OCI-LY3 (cell line): ENCODE measurements at regions not wholly inside any gene's neighbourhood (a gene's known extent, or its start where the extent isn't known, plus 50 kb on each side); places are given as distances from the start of the nearest gene placed in this dataset.

Experiments used
- EZH2phosphoT487 ChIP-seq: fragments of 200-600 bp; shearing (Covaris generic); IDR thresholded peaks from 2 replicates; pipeline ENCODE4 v1.6.1; 2018; ENCODE audit warnings: antibody characterized with exemption, mixed run types, low read depth
- TF ChIP-seq, protein P1 (sequence below): fragments of 200-600, 300-600 bp; sonication (generic); IDR thresholded peaks from 2 replicates; pipeline ENCODE4 v1.5.1; 2014; ENCODE audit warnings: antibody characterized with exemption, low read length, low read depth

DNA sequence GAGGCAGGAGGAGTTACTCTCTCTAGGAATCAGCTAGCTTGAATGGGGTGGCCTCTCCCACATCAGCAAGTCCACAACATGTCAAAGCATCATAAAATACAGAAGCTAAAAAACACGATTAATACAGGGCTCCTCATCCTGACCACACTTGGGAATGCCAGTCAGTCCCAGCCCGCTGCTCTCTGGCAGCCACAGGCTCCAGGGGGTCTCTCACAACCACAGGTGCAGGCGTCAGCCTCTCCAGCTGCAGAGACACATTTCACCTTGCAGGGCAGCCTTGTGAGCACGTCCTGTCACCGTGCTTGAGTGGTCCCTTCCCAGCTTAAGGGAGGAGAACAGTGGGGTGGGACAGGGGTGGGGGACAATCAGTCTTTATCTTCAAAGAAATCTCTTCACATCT is 137.4 kb upstream of the SH3BP4 start:
- TF ChIP-seq, protein P1, sequence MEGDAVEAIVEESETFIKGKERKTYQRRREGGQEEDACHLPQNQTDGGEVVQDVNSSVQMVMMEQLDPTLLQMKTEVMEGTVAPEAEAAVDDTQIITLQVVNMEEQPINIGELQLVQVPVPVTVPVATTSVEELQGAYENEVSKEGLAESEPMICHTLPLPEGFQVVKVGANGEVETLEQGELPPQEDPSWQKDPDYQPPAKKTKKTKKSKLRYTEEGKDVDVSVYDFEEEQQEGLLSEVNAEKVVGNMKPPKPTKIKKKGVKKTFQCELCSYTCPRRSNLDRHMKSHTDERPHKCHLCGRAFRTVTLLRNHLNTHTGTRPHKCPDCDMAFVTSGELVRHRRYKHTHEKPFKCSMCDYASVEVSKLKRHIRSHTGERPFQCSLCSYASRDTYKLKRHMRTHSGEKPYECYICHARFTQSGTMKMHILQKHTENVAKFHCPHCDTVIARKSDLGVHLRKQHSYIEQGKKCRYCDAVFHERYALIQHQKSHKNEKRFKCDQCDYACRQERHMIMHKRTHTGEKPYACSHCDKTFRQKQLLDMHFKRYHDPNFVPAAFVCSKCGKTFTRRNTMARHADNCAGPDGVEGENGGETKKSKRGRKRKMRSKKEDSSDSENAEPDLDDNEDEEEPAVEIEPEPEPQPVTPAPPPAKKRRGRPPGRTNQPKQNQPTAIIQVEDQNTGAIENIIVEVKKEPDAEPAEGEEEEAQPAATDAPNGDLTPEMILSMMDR, result no peak
- no peak for TF ChIP-seq EZH2phosphoT487
